ENCODE measurements at regions not wholly inside any gene's neighbourhood (a gene's known extent, or its start where the extent isn't known, plus 50 kb on each side); places are given as distances from the start of the nearest gene placed in this dataset.

DNA sequence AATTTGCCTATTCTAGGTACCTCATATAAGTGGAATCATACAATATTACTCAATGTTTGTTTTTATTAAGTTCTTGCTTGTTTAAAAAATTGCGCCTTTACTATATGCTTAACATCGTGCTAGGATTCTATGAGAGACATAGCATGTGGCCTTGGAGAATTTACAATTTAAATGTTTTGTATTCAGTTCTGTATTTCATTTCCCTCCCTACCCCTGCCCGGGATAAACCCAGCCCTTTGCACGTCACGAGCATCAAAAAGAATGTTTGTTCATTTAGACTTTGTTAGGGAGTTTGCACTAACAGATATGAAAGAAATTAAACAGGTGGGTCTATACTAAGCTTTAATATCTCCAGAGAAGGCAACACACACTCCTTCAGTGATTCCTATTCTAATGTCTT is 75.7 kb downstream of the C18orf54 start:
- H3K9me3 ChIP-seq = no peaks in the 10 kb centered on the region
- in situ Hi-C loops (cut with MboI; ENCODE audit: low sequenced_read_pairs in 4 of 4) = loop anchor here in 1 of 4 donors (25.0 kb wide), 1 partner anchor 229 kb away; no protein-coding TSS in a partner anchor
- no peaks in the 10 kb centered on the region for H3K4me1 ChIP-seq
- no peak for DNase-seq
- H3K36me3 ChIP-seq = no peaks in the 10 kb centered on the region
- intact Hi-C loops (cut with DNase I; ENCODE audit: low total_unique reads) = no loop called here
- ATAC-seq = no peak
- H3K27ac ChIP-seq = no peak overlapping the region
- no peak overlapping the region for H3K4me3 ChIP-seq
- H3K27me3 ChIP-seq = no peaks in the 10 kb centered on the region
- no peak for TF ChIP-seq POLR2A (IDR thresholded peaks at IDR 0.05)
- TF ChIP-seq, protein P1, sequence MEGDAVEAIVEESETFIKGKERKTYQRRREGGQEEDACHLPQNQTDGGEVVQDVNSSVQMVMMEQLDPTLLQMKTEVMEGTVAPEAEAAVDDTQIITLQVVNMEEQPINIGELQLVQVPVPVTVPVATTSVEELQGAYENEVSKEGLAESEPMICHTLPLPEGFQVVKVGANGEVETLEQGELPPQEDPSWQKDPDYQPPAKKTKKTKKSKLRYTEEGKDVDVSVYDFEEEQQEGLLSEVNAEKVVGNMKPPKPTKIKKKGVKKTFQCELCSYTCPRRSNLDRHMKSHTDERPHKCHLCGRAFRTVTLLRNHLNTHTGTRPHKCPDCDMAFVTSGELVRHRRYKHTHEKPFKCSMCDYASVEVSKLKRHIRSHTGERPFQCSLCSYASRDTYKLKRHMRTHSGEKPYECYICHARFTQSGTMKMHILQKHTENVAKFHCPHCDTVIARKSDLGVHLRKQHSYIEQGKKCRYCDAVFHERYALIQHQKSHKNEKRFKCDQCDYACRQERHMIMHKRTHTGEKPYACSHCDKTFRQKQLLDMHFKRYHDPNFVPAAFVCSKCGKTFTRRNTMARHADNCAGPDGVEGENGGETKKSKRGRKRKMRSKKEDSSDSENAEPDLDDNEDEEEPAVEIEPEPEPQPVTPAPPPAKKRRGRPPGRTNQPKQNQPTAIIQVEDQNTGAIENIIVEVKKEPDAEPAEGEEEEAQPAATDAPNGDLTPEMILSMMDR (IDR thresholded peaks at IDR 0.05 in 4 of 5, conservative IDR thresholded peaks at IDR 0.05 in 1 of 5) = no peak

GRCh38 chr18:54433857-54434256 is 76.2 kb downstream of the C18orf54 start:
- Histone ChIP-seq H3K4me3 (no peak overlapping the region), H3K27me3 (no peaks in the 10 kb centered on the region), H3K36me3 (no peaks in the 10 kb centered on the region), H3K4me1 (no peaks in the 10 kb centered on the region), H3K27ac (no peak overlapping the region), H3K9me3 (no peaks in the 10 kb centered on the region)
- in situ Hi-C loops (cut with MboI; ENCODE audit: low sequenced_read_pairs in 4 of 4) = loop anchor here in 1 of 4 donors (25.0 kb wide), 1 partner anchor 228 kb away; no protein-coding TSS in a partner anchor
- no peak for DNase-seq
- no peak for ATAC-seq
- no peak for TF ChIP-seq POLR2A (IDR thresholded peaks at IDR 0.05)
- intact Hi-C loops (cut with DNase I; ENCODE audit: low total_unique reads) = no loop called here

DNA sequence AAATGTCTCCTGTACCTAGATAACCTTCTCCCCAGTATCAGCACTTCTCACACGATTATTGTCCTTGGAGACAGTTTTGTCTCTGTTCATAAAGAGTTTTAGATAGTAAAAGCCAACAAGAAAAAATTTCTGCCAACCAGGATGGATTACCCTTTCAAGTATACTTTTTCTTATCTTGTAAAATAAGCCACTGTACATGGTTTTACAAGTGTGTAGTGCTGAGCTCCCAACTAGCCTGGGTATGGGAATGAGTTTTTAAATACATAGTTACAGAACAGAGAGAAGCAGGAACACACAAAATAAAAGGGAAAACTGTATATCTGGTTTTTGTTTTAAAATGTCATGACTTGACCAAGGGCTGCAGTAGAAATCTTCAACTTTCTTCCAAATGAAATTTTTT is 76.7 kb downstream of the C18orf54 start:
- intact Hi-C loops (cut with DNase I; ENCODE audit: low total_unique reads) = no loop called here
- in situ Hi-C loops (cut with MboI; ENCODE audit: low sequenced_read_pairs in 4 of 4) = loop anchor here in 1 of 4 donors (25.0 kb wide), 1 partner anchor 228 kb away; no protein-coding TSS in a partner anchor
- no peaks in the 10 kb centered on the region for H3K4me1 ChIP-seq

DNA sequence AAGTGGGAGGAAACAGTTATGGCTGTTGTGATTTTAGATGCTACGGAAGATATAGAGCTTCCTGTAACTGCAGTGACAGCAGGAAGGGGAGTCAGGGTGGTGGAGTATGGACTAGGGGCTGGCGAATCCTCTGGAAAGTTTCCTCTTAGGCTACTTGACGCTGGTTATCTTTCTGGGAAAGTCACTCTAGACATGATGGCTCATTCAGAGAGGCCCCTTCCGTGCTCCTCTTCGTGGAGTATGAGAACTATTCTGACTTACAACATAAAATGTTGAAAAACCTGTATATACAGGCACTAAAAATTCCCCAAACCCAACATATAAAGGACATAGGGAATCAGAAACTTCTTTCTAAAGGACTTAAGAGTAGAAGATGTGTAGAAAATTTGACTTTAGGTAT is 78.8 kb downstream of the C18orf54 start:
- no peak for ATAC-seq
- DNase-seq = no peak
- intact Hi-C loops (cut with DNase I; ENCODE audit: low total_unique reads) = no loop called here
- no peak for TF ChIP-seq POLR2A (IDR thresholded peaks at IDR 0.05)
- TF ChIP-seq, protein P1 (IDR thresholded peaks at IDR 0.05 in 4 of 5, conservative IDR thresholded peaks at IDR 0.05 in 1 of 5) = no peak
- Histone ChIP-seq H3K27me3 (no peaks in the 10 kb centered on the region), H3K36me3 (no peaks in the 10 kb centered on the region), H3K4me1 (no peaks in the 10 kb centered on the region), H3K27ac (no peak overlapping the region), H3K4me3 (no peak overlapping the region), H3K9me3 (no peaks in the 10 kb centered on the region)
- in situ Hi-C loops (cut with MboI; ENCODE audit: low sequenced_read_pairs in 4 of 4) = loop anchor here in 1 of 4 donors (25.0 kb wide), 1 partner anchor 226 kb away; no protein-coding TSS in a partner anchor

More for the DNA sequence above, 76.7 kb downstream of the C18orf54 start:
- TF ChIP-seq POLR2A (IDR thresholded peaks at IDR 0.05) = no peak
- TF ChIP-seq, protein P1 (IDR thresholded peaks at IDR 0.05 in 4 of 5, conservative IDR thresholded peaks at IDR 0.05 in 1 of 5) = no peak
- H3K4me3 ChIP-seq = no peak overlapping the region
- no peaks in the 10 kb centered on the region for H3K27me3 ChIP-seq
- H3K36me3 ChIP-seq = no peaks in the 10 kb centered on the region
- no peak for DNase-seq
- no peak for ATAC-seq
- H3K27ac ChIP-seq = no peak overlapping the region
- H3K9me3 ChIP-seq = no peaks in the 10 kb centered on the region

GRCh38 chr18:54440292-54440691 is 82.6 kb downstream of the C18orf54 start:
- Histone ChIP-seq H3K27ac (no peak overlapping the region), H3K4me1 (no peaks in the 10 kb centered on the region), H3K9me3 (no peaks in the 10 kb centered on the region), H3K27me3 (no peaks in the 10 kb centered on the region), H3K36me3 (no peaks in the 10 kb centered on the region), H3K4me3 (no peak overlapping the region)
- intact Hi-C loops (cut with DNase I; ENCODE audit: low total_unique reads) (loop anchor here (10.0 kb wide), 1 partner anchor 235 kb away; no protein-coding TSS in a partner anchor), in situ Hi-C loops (cut with MboI; ENCODE audit: low sequenced_read_pairs in 4 of 4) (loop anchor here in 1 of 4 donors (25.0 kb wide), 1 partner anchor 222 kb away; no protein-coding TSS in a partner anchor)
- TF ChIP-seq, protein P1 (IDR thresholded peaks at IDR 0.05 in 4 of 5, conservative IDR thresholded peaks at IDR 0.05 in 1 of 5) = no peak
- no peak for TF ChIP-seq POLR2A (IDR thresholded peaks at IDR 0.05)
- no peak for DNase-seq
- no peak for ATAC-seq
